HCT116 (cell line): ENCODE measurements at regions not wholly inside any gene's neighbourhood (a gene's known extent, or its start where the extent isn't known, plus 50 kb on each side); places are given as distances from the start of the nearest gene placed in this dataset.

Experiments used
- ATAC-seq: fragments of 200-7000 bp; cut with Tn5 transposase; 2 replicates; pipeline ENCODE4 v1.9.1; 2020; ENCODE audit warnings: mild to moderate bottlenecking, moderate library complexity
- BruUV-seq: library from RNA; stranded (reverse); fragments of 400-500 nt; replicated peaks from 2 replicates; lab custom pipeline; 2021; lab: Mats Ljungman, UMichigan
- CTCF ChIA-PET: fragments of 300-600 bp; sonication (Branson Sonifier 250); formaldehyde crosslinking; loops from one replicate; lab custom pipeline; 2021; ENCODE audit warnings: antibody characterized with exemption; lab: Charles Lee
- POLR2A ChIA-PET: fragments of 300-600, 350-600 bp; sonication (Branson Sonifier 250); formaldehyde crosslinking; loops from one replicate; lab custom pipeline; 2021; ENCODE audit warnings: antibody characterized with exemption; lab: Charles Lee
- RAD21 ChIA-PET, 2 experiments: fragments of 300-600 bp; sonication (Branson Sonifier 250); formaldehyde crosslinking; loops; one replicate each; lab custom pipeline; 2023; ENCODE audit warnings: low total read pairs in 2 of 2; ENCODE audit not compliant: uncharacterized antibody in 2 of 2, unreplicated experiment in 2 of 2, low non-redundant PET in 1 of 2; lab: Charles Lee
- DNase-seq: peaks from one replicate; pipeline ENCODE4 v3.0.0-alpha.2; 2010; ENCODE audit warnings: low read depth, low spot score
- H2AFZ ChIP-seq: fragments of 200-600 bp; shearing (Covaris generic), sonication (generic); 2 replicates; pipeline ENCODE4 v1.6.1; 2017; ENCODE audit warnings: low read depth, mixed run types, mixed read lengths, antibody characterized with exemption, low read length; ENCODE audit not compliant: poor library complexity, severe bottlenecking
- H3K27ac ChIP-seq: 2 replicates; pipeline ENCODE4 v1.5.1; 2012; ENCODE audit warnings: low read depth, low read length
- H3K27me3 ChIP-seq: fragments of 200-600 bp; sonication (generic); 2 replicates; pipeline ENCODE4 v1.6.1; 2016; ENCODE audit warnings: mixed run types, low read length, mixed read lengths; ENCODE audit not compliant: insufficient read depth
- H3K36me3 ChIP-seq, 2 experiments: fragments of 200-500 bp in 1 of 2; fragments of 200-600 bp in 1 of 2; sonication (Bioruptor generic) in 1 of 2; sonication (generic) in 1 of 2; 2 replicates each; pipeline versions ENCODE4 v1.5.1 to v1.6.1; 2014 to 2016; ENCODE audit warnings: low read length in 2 of 2, inconsistent platforms in 1 of 2, mixed read lengths in 1 of 2, mixed run types in 1 of 2; ENCODE audit not compliant: insufficient read depth in 2 of 2, control insufficient read depth in 1 of 2
- H3K4me1 ChIP-seq, 2 experiments: fragments of 200-600 bp in 1 of 2; sonication (generic) in 1 of 2; 2 replicates each; pipeline versions ENCODE4 v1.5.1 to v1.6.1; 2012 to 2017; ENCODE audit warnings: low read length in 2 of 2, inconsistent platforms in 1 of 2, mild to moderate bottlenecking in 1 of 2, mixed read lengths in 1 of 2, mixed run types in 1 of 2, moderate library complexity in 1 of 2; ENCODE audit not compliant: insufficient read depth in 2 of 2, control insufficient read depth in 1 of 2
- H3K4me2 ChIP-seq: fragments of 200-600 bp; sonication (generic); 2 replicates; pipeline ENCODE4 v1.6.1; 2017; ENCODE audit warnings: mixed run types, low read length, mixed read lengths
- H3K4me3 ChIP-seq, 2 experiments: fragments of 200-600 bp in 1 of 2; sonication (generic) in 1 of 2; replicated peaks in 1 of 2; 2 replicates each; pipeline ENCODE4 v1.5.1; 2011 to 2016; ENCODE audit warnings: low read length in 2 of 2, control low read depth in 1 of 2, low read depth in 1 of 2, mild to moderate bottlenecking in 1 of 2, mixed read lengths in 1 of 2, mixed run types in 1 of 2
- H3K79me2 ChIP-seq: fragments of 200-600 bp; sonication (generic); 2 replicates; pipeline ENCODE4 v1.6.1; 2017; ENCODE audit warnings: mild to moderate bottlenecking, mixed run types, low read length, moderate library complexity, mixed read lengths; ENCODE audit not compliant: insufficient read depth
- H3K9ac ChIP-seq: fragments of 200-600 bp; sonication (generic); 2 replicates; pipeline ENCODE4 v1.6.1; 2016; ENCODE audit warnings: low read length, mixed read lengths
- H3K9me2 ChIP-seq: fragments of 200-600 bp; sonication (generic), shearing (Covaris generic); 2 replicates; pipeline ENCODE4 v1.6.1; 2017; ENCODE audit warnings: mixed run types, mild to moderate bottlenecking, moderate library complexity; ENCODE audit not compliant: insufficient read depth
- H3K9me3 ChIP-seq, 2 experiments: fragments of 200-500 bp in 1 of 2; fragments of 200-600 bp in 1 of 2; sonication (Bioruptor generic) in 1 of 2; sonication (generic) in 1 of 2; 2 replicates each; pipeline ENCODE4 v1.6.1; 2014 to 2017; ENCODE audit warnings: low read length in 2 of 2, mixed read lengths in 2 of 2, inconsistent platforms in 1 of 2, low read depth in 1 of 2, mild to moderate bottlenecking in 1 of 2, mixed run types in 1 of 2, moderate library complexity in 1 of 2; ENCODE audit not compliant: control insufficient read depth in 1 of 2, insufficient read depth in 1 of 2
- H4K20me1 ChIP-seq: fragments of 200-600 bp; sonication (generic), shearing (Covaris generic); 2 replicates; pipeline ENCODE4 v1.6.1; 2017; ENCODE audit warnings: mixed run types, mild to moderate bottlenecking, moderate library complexity; ENCODE audit not compliant: insufficient read depth
- ATF3 ChIP-seq: IDR thresholded peaks from 2 replicates; pipeline ENCODE4 v1.6.1; 2012
- CBX3 ChIP-seq: IDR thresholded peaks from 2 replicates; pipeline ENCODE4 v1.6.1; 2012; ENCODE audit warnings: low read depth
- CEBPB ChIP-seq: IDR thresholded peaks from 2 replicates; pipeline ENCODE4 v1.6.1; 2012; ENCODE audit warnings: low read depth
- EGR1 ChIP-seq: IDR thresholded peaks from 2 replicates; pipeline ENCODE4 v1.6.1; 2012; ENCODE audit warnings: low read depth
- ELF1 ChIP-seq: IDR thresholded peaks from 2 replicates; pipeline ENCODE4 v1.6.1; 2012; ENCODE audit warnings: low read depth, borderline replicate concordance
- EZH2phosphoT487 ChIP-seq: fragments of 200-600 bp; IDR thresholded peaks from 2 replicates; pipeline ENCODE4 v1.6.1; 2018; ENCODE audit warnings: antibody characterized with exemption, borderline replicate concordance
- FOSL1 ChIP-seq: IDR thresholded peaks from 2 replicates; pipeline ENCODE4 v1.6.1; 2012; ENCODE audit warnings: low read depth
- JUND ChIP-seq: IDR thresholded peaks from 2 replicates; pipeline ENCODE4 v1.6.1; 2012
- MAX ChIP-seq: IDR thresholded peaks from 2 replicates; pipeline ENCODE4 v1.6.1; 2012
- POLR2AphosphoS5 ChIP-seq: IDR thresholded peaks from 2 replicates; pipeline ENCODE4 v1.6.1; 2011; ENCODE audit warnings: mild to moderate bottlenecking, low read depth, low read length, moderate library complexity
- RAD21 ChIP-seq: IDR thresholded peaks from 2 replicates; pipeline ENCODE4 v1.6.1; 2012; ENCODE audit warnings: low read depth, mild to moderate bottlenecking
- SIN3A ChIP-seq: IDR thresholded peaks from 2 replicates; pipeline ENCODE4 v1.6.1; 2012; ENCODE audit warnings: low read depth
- SP1 ChIP-seq: IDR thresholded peaks from 2 replicates; pipeline ENCODE4 v1.6.1; 2012; ENCODE audit warnings: low read depth
- SRF ChIP-seq: IDR thresholded peaks from 2 replicates; pipeline ENCODE4 v1.6.1; 2012; ENCODE audit warnings: low read depth
- YY1 ChIP-seq: IDR thresholded peaks from 2 replicates; pipeline ENCODE4 v1.6.1; 2011; ENCODE audit warnings: low read length, low read depth, moderate library complexity, mild to moderate bottlenecking; ENCODE audit not compliant: insufficient replicate concordance; ENCODE audit errors: extremely low read depth
- ZBTB33 ChIP-seq: IDR thresholded peaks from 2 replicates; pipeline ENCODE4 v1.6.1; 2011; ENCODE audit warnings: mild to moderate bottlenecking, low read length, moderate library complexity; ENCODE audit not compliant: insufficient replicate concordance; ENCODE audit errors: extremely low read depth
- ZFX ChIP-seq: fragments of 450-650 bp; IDR thresholded peaks from 2 replicates; pipeline ENCODE4 v1.6.1; 2017
- intact Hi-C: fragments of 100-400 bp; cut with micrococcal nuclease; formaldehyde crosslinking; loops from 2 replicates; pipeline ENCODE4 v1.10.0; 2022

GRCh38 chr6:28742668-28743270 lies 181.0 kb downstream of the TRIM27 start:
- H3K9ac ChIP-seq = peak overlapping the region; percentile 49
- peak overlapping the region; percentile 46 for H3K27ac ChIP-seq
- no peaks in the 10 kb centered on the region for H3K9me3 ChIP-seq
- no peaks in the 10 kb centered on the region for H4K20me1 ChIP-seq
- H3K36me3 ChIP-seq = no peaks in the 10 kb centered on the region
- intact Hi-C loops = loop anchor here (2.0 to 5.0 kb wide), 5 partner anchors 14 to 240 kb away; no protein-coding TSS in a partner anchor
- peak; percentile 65 for ATAC-seq
- TF ChIP-seq ZFX = no peak
- peak; percentile 89 for TF ChIP-seq CBX3
- TF ChIP-seq EGR1 = 0 out of 2 replicates have a peak, but pooled peaks have one; percentile 19
- TF ChIP-seq YY1 = peak; percentile 29
- no peak for TF ChIP-seq POLR2AphosphoS5
- TF ChIP-seq SRF = no peak; the same call in 1 of the 2 replicates
- TF ChIP-seq EZH2phosphoT487 = no peak
- TF ChIP-seq RAD21 = no peak
- peak; percentile 87 for TF ChIP-seq MAX
- TF ChIP-seq SIN3A = no peak; the same call in 1 of the 2 replicates
- TF ChIP-seq ZBTB33 = no peak
- TF ChIP-seq SP1 = no peak; the same call in 1 of the 2 replicates
- no peak; the same call in 1 of the 2 replicates for TF ChIP-seq CEBPB
- TF ChIP-seq FOSL1 = no peak
- no peak for TF ChIP-seq JUND
- peak; percentile 92 for TF ChIP-seq ATF3
- TF ChIP-seq ELF1 = no peak; the same call in 1 of the 2 replicates
- TF ChIP-seq, all 23 proteins: peak for 5
- H2AFZ ChIP-seq = peak overlapping the region; percentile 100
- peak overlapping the region; percentile 93 for H3K4me2 ChIP-seq
- no peaks in the 10 kb centered on the region for H3K79me2 ChIP-seq
- H3K27me3 ChIP-seq = no peaks in the 10 kb centered on the region
- ChIA-PET CTCF (interaction anchor here (0.7 to 1.3 kb wide), 4 partner anchors 14 to 23 kb away, joined by 3 to 4 read pairs (median 3); no protein-coding TSS in a partner anchor), POLR2A (interaction anchor here (0.7 to 2.3 kb wide), 5 partner anchors 14 to 1323 kb away, joined by 3 to 5 read pairs (median 3); no protein-coding TSS in a partner anchor), RAD21 (no interaction called here)
- H3K4me3 ChIP-seq = peak overlapping the region; percentile 34 to 59
- H3K9me2 ChIP-seq = no peaks in the 10 kb centered on the region
- BruUV-seq = no TSS peak
- H3K4me1 ChIP-seq = peaks cover 3 to 20% of the 10 kb centered on the region in 2 experiments; a peak in 3 of 4 replicates
- peak; percentile 86 for DNase-seq
